ENCODE measurements at regions not wholly inside any gene's neighbourhood (a gene's known extent, or its start where the extent isn't known, plus 50 kb on each side); places are given as distances from the start of the nearest gene placed in this dataset.
A peak's percentile ranks its signal among the peaks of the same experiment; 100 is the strongest.
"Not testable (repeated sequence)": the region's sequence is repeated elsewhere in the genome, so short reads cannot be mapped to it uniquely, and the experiment has no call there.

GRCh38 chr5:98187945-98188344 is 585.5 kb upstream of the RGMB start:
- no peak for DNase-seq (ENCODE audit: low spot score)
- in situ Hi-C loops (cut with HindIII; ENCODE audit: low sequenced_read_pairs), result no loop called here

- DNase-seq (ENCODE audit: low spot score); in situ Hi-C loops (cut with HindIII; ENCODE audit: low sequenced_read_pairs): not testable (repeated sequence)
Measured at GRCh38 chr5:98190344-98190743, 583.1 kb upstream of the RGMB start.

- in situ Hi-C loops (cut with HindIII; ENCODE audit: low sequenced_read_pairs), result no loop called here
Measured at GRCh38 chr5:98193921-98194760, 579.3 kb upstream of the RGMB start.

GRCh38 chr5:98200726-98201541 is 572.5 kb upstream of the RGMB start:
- in situ Hi-C loops (cut with HindIII; ENCODE audit: low sequenced_read_pairs), result no loop called here
- no peak for DNase-seq (ENCODE audit: low spot score)

More at GRCh38 chr5:98193921-98194760, 579.3 kb upstream of the RGMB start:
- DNase-seq (ENCODE audit: low spot score), result no peak

GRCh38 chr5:98204798-98205197 is 568.7 kb upstream of the RGMB start:
- DNase-seq (ENCODE audit: low spot score), result peak; percentile 54
- in situ Hi-C loops (cut with HindIII; ENCODE audit: low sequenced_read_pairs), result no loop called here

GRCh38 chr5:98205691-98206461 is 567.6 kb upstream of the RGMB start:
- in situ Hi-C loops (cut with HindIII; ENCODE audit: low sequenced_read_pairs), result no loop called here
- peak; percentile 86 for DNase-seq (ENCODE audit: low spot score)

- DNase-seq (ENCODE audit: low spot score), result peak; percentile 54
- in situ Hi-C loops (cut with HindIII; ENCODE audit: low sequenced_read_pairs), result no loop called here
Measured at GRCh38 chr5:98206566-98206965, 566.9 kb upstream of the RGMB start.

GRCh38 chr5:98209418-98209817 is 564.0 kb upstream of the RGMB start:
- in situ Hi-C loops (cut with HindIII; ENCODE audit: low sequenced_read_pairs), result no loop called here
- DNase-seq (ENCODE audit: low spot score), result no peak

- in situ Hi-C loops (cut with HindIII; ENCODE audit: low sequenced_read_pairs), result no loop called here
- DNase-seq (ENCODE audit: low spot score), result no peak
Measured at GRCh38 chr5:98214240-98215051, 559.0 kb upstream of the RGMB start.

- in situ Hi-C loops (cut with HindIII; ENCODE audit: low sequenced_read_pairs), result no loop called here
- DNase-seq (ENCODE audit: low spot score), result peak; percentile 19
Measured at GRCh38 chr5:98217138-98217537, 556.3 kb upstream of the RGMB start.

- in situ Hi-C loops (cut with HindIII; ENCODE audit: low sequenced_read_pairs), result no loop called here
- no peak for DNase-seq (ENCODE audit: low spot score)
Measured at GRCh38 chr5:98218838-98219237, 554.6 kb upstream of the RGMB start.

- no peak for DNase-seq (ENCODE audit: low spot score)
- in situ Hi-C loops (cut with HindIII; ENCODE audit: low sequenced_read_pairs), result no loop called here
Measured at GRCh38 chr5:98227489-98227888, 546.0 kb upstream of the RGMB start.

GRCh38 chr5:98231089-98231488 is 542.4 kb upstream of the RGMB start:
- no peak for DNase-seq (ENCODE audit: low spot score)

GRCh38 chr5:98237794-98238193 is 535.7 kb upstream of the RGMB start:
- DNase-seq (ENCODE audit: low spot score); in situ Hi-C loops (cut with HindIII; ENCODE audit: low sequenced_read_pairs): not testable (repeated sequence)

More at GRCh38 chr5:98231089-98231488, 542.4 kb upstream of the RGMB start:
- in situ Hi-C loops (cut with HindIII; ENCODE audit: low sequenced_read_pairs), result no loop called here

- in situ Hi-C loops (cut with HindIII; ENCODE audit: low sequenced_read_pairs), result no loop called here
- DNase-seq (ENCODE audit: low spot score), result no peak
Measured at GRCh38 chr5:98243972-98244371, 529.5 kb upstream of the RGMB start.

GRCh38 chr5:98248949-98249348 is 524.5 kb upstream of the RGMB start:
- no peak for DNase-seq (ENCODE audit: low spot score)
- in situ Hi-C loops (cut with HindIII; ENCODE audit: low sequenced_read_pairs), result no loop called here

- in situ Hi-C loops (cut with HindIII; ENCODE audit: low sequenced_read_pairs), result no loop called here
Measured at GRCh38 chr5:98258939-98259338, 514.5 kb upstream of the RGMB start.

GRCh38 chr5:98259595-98259994 is 513.9 kb upstream of the RGMB start:
- DNase-seq (ENCODE audit: low spot score), result no peak
- in situ Hi-C loops (cut with HindIII; ENCODE audit: low sequenced_read_pairs), result no loop called here

More at GRCh38 chr5:98258939-98259338, 514.5 kb upstream of the RGMB start:
- no peak for DNase-seq (ENCODE audit: low spot score)

- no peak for DNase-seq (ENCODE audit: low spot score)
- in situ Hi-C loops (cut with HindIII; ENCODE audit: low sequenced_read_pairs), result no loop called here
Measured at GRCh38 chr5:98263084-98263483, 510.4 kb upstream of the RGMB start.
